HepG2 (cell line): ENCODE measurements at regions not wholly inside any gene's neighbourhood (a gene's known extent, or its start where the extent isn't known, plus 50 kb on each side); places are given as distances from the start of the nearest gene placed in this dataset.

Experiments used
- ATAC-seq: fragments of 200-7000 bp; cut with Tn5 transposase; 3 replicates; pipeline ENCODE4 v1.9.1; 2020; ENCODE audit warnings: mild to moderate bottlenecking, moderate library complexity
- BruUV-seq: library from RNA; stranded (reverse); fragments of 400-500 nt; replicated peaks from 2 replicates; lab custom pipeline; 2021; lab: Mats Ljungman, UMichigan
- CTCF ChIA-PET: fragments of 300-600 bp; formaldehyde crosslinking; extraction: SDS; loops from one replicate; lab custom pipeline; 2021; ENCODE audit warnings: low total read pairs, inconsistent platforms, low intra/inter-chr PET ratio; lab: Yijun Ruan, JAX
- POLR2A ChIA-PET: fragments of 350-600 bp; sonication (Branson Sonifier 250); formaldehyde crosslinking; loops from one replicate; lab custom pipeline; 2020; ENCODE audit warnings: antibody characterized with exemption, inconsistent platforms; lab: Yijun Ruan, JAX
- DNase-seq: peaks from one replicate; pipeline ENCODE4 v3.0.0-alpha.2; 2015; ENCODE audit warnings: low spot score
- FAIRE-seq: peaks from 3 replicates; lab custom pipeline; 2011; peaks lifted over from hg19 to GRCh38; lab: Jason Lieb, UNC
- H2AFZ ChIP-seq: one replicate; pipeline ENCODE4 v1.6.1; 2011; ENCODE audit warnings: low read length, inconsistent platforms
- H3K27ac ChIP-seq: fragments of 300-600 bp; 3 replicates; pipeline ENCODE4 v1.8.0; 2011; ENCODE audit warnings: mixed run types, mild to moderate bottlenecking, mixed read lengths, low read length, inconsistent platforms; ENCODE audit not compliant: insufficient read depth; ENCODE audit errors: extremely low read length
- H3K27me3 ChIP-seq, 2 experiments: fragments of 200-600 bp in 1 of 2; 2 replicates in 1 of 2; 3 replicates in 1 of 2; pipeline versions ENCODE4 v1.6.0 to v1.8.0; 2011; ENCODE audit warnings: low read length in 2 of 2, mild to moderate bottlenecking in 2 of 2, moderate library complexity in 2 of 2, inconsistent platforms in 1 of 2; ENCODE audit not compliant: insufficient read depth in 2 of 2, control insufficient read depth in 1 of 2
- H3K36me3 ChIP-seq, 2 experiments: fragments of 200-600 bp in 1 of 2; replicated peaks in 1 of 2; 2 replicates in 1 of 2; 3 replicates in 1 of 2; pipeline versions ENCODE4 v1.5.1 to v1.8.0; 2011; ENCODE audit warnings: low read length in 2 of 2, inconsistent platforms in 1 of 2; ENCODE audit not compliant: insufficient read depth in 2 of 2, control insufficient read depth in 1 of 2
- H3K4me1 ChIP-seq: 2 replicates; pipeline ENCODE4 v1.5.1; 2012; ENCODE audit warnings: low read length, inconsistent platforms; ENCODE audit not compliant: insufficient read depth
- H3K4me2 ChIP-seq: 2 replicates; pipeline ENCODE4 v1.6.0; 2011; ENCODE audit warnings: low read depth, low read length, inconsistent platforms
- H3K4me3 ChIP-seq, 3 experiments: fragments of 200-600 bp in 1 of 3; sonication (generic), shearing (Covaris generic) in 1 of 3; replicated peaks in 1 of 3; 2 replicates each; pipeline ENCODE4 v1.5.1; 2011 to 2016; ENCODE audit warnings: low read length in 3 of 3, inconsistent platforms in 2 of 3, low read depth in 2 of 3, mild to moderate bottlenecking in 2 of 3, control low read depth in 1 of 3, mixed read lengths in 1 of 3; ENCODE audit not compliant: insufficient read depth in 1 of 3
- H3K79me2 ChIP-seq: one replicate; pipeline ENCODE4 v1.6.1; 2011; ENCODE audit warnings: low read length, inconsistent platforms; ENCODE audit not compliant: insufficient read depth
- H3K9ac ChIP-seq: 2 replicates; pipeline ENCODE4 v1.6.0; 2011; ENCODE audit warnings: mild to moderate bottlenecking, low read depth, low read length, inconsistent platforms; ENCODE audit not compliant: insufficient read depth
- H3K9me3 ChIP-seq: 2 replicates; pipeline ENCODE4 v1.5.1; 2012; ENCODE audit warnings: mild to moderate bottlenecking, low read length
- H4K20me1 ChIP-seq: 2 replicates; pipeline ENCODE4 v1.6.0; 2011; ENCODE audit warnings: inconsistent platforms, mild to moderate bottlenecking, low read length, moderate library complexity; ENCODE audit not compliant: insufficient read depth
- PRDM15 ChIP-seq: sonication (generic); formaldehyde crosslinking; IDR thresholded peaks from 2 replicates; pipeline ENCODE4 v1.4.0; 2020; ENCODE audit warnings: missing genetic modification reagents
- ZC3H13 ChIP-seq: sonication (generic); formaldehyde crosslinking; IDR thresholded peaks from 2 replicates; pipeline ENCODE4 v1.8.1; 2023; ENCODE audit warnings: mild to moderate bottlenecking, missing genetic modification reagents, moderate library complexity
- ZNF687 ChIP-seq: sonication (generic); formaldehyde crosslinking; IDR thresholded peaks from 2 replicates; pipeline ENCODE4 v1.5.1; 2020; ENCODE audit warnings: mild to moderate bottlenecking, missing genetic modification reagents, moderate library complexity
- WGBS: methylation state at CpG from one replicate; pipeline ENCODE4 v1.1.6; 2017; ENCODE audit warnings: low lambda C conversion rate; 5-methylcytosine and 5-hydroxymethylcytosine counted together
- in situ Hi-C: cut with HindIII; loops from 2 replicates; pipeline ENCODE4 v1.10.0; 2017; ENCODE audit warnings: low pct_unique_long_range_greater_than_20kb; ENCODE audit not compliant: extremely low pct_ligation_motif_present
- intact Hi-C: fragments of 100-400 bp; cut with micrococcal nuclease; formaldehyde crosslinking; loops from one replicate; pipeline ENCODE4 v1.10.0; 2022; ENCODE audit not compliant: unreplicated experiment

DNA sequence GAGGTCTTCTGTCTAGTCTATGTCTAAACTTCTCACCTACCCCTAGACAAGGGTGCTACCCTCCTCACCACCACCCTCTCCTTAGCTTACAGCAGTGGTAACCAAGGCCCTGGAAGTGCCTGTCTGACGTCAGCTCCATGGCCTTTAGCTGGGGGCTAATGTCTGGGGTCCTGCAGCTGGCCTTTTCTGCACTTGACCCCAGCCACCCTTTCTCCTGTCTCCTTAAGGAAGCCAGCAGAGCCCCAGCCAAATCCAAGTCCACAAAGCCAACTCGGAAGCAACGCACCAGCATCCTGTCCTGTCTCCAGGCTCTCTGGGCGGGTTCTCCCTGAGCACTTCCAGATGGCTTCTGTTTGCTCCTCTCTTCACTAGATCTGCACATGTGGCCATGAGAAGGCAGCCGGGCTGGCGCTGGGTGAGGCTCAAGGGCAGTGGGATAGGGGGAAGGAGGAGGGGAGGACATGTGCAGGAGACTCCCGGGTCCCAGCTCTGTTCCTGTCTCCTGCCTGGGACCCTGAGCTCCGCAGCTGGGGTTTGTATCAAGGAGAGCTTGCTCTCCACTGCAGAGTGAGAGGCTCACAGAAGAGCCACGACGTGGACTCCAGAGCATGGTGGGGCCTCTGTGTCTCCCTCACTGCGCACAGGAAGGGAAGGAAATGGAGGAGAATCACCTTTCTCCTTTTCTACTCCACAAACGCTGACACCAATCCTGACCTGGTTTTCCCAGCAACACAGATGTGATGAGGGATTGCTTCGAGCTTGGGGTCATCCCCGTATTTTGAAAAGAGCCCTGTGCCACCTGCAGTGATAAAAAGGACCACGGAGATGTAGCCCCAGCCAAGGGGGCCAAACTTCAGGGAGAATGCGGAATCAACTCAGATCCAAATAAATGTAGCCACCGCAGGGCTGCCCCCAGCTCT lies 204.2 kb downstream of the USP12 start:
- H3K9me3 ChIP-seq = no peaks in the 10 kb centered on the region
- intact Hi-C loops = loop anchor here (2.0 kb wide), 2 partner anchors 15 to 21 kb away; no protein-coding TSS in a partner anchor
- WGBS = 95% methylated on average over 14 of the region's 17 CpGs

More for the DNA sequence above, 204.2 kb downstream of the USP12 start:
- POLR2A ChIA-PET = interaction anchor here (1.4 kb wide), 1 partner anchor 16 kb away, joined by 4 read pairs; no protein-coding TSS in a partner anchor
- no peak for DNase-seq
- no peak for TF ChIP-seq ZC3H13 (CRISPR knock-in tag)
- peak; percentile 38; the same call in 1 of the 2 replicates for TF ChIP-seq PRDM15 (CRISPR knock-in tag)
- 0 out of 2 replicates have a peak, but pooled peaks have one; percentile 28 for TF ChIP-seq ZNF687 (CRISPR knock-in tag)
- Histone ChIP-seq H2AFZ (no peak overlapping the region), H3K36me3 (no peaks in the 10 kb centered on the region), H3K4me3 (no peak overlapping the region), H3K27me3 (no peaks in the 10 kb centered on the region), H3K4me2 (peak overlapping the region; percentile 77; the same call in 1 of the 2 replicates), H3K79me2 (no peaks in the 10 kb centered on the region), H3K9ac (no peak overlapping the region), H3K4me1 (peaks cover 94% of the 10 kb centered on the region), H4K20me1 (no peaks in the 10 kb centered on the region), H3K27ac (peak overlapping the region; percentile 83)
- in situ Hi-C loops = loop anchor here (25.0 kb wide), 1 partner anchor 995 kb away; the partner anchor contains the start of gene CDX2
- CTCF ChIA-PET = no interaction called here
- no peak for ATAC-seq
- BruUV-seq = no TSS peak
- FAIRE-seq = no peak
